ENCODE measurements at regions not wholly inside any gene's neighbourhood (a gene's known extent, or its start where the extent isn't known, plus 50 kb on each side); places are given as distances from the start of the nearest gene placed in this dataset.

DNA sequence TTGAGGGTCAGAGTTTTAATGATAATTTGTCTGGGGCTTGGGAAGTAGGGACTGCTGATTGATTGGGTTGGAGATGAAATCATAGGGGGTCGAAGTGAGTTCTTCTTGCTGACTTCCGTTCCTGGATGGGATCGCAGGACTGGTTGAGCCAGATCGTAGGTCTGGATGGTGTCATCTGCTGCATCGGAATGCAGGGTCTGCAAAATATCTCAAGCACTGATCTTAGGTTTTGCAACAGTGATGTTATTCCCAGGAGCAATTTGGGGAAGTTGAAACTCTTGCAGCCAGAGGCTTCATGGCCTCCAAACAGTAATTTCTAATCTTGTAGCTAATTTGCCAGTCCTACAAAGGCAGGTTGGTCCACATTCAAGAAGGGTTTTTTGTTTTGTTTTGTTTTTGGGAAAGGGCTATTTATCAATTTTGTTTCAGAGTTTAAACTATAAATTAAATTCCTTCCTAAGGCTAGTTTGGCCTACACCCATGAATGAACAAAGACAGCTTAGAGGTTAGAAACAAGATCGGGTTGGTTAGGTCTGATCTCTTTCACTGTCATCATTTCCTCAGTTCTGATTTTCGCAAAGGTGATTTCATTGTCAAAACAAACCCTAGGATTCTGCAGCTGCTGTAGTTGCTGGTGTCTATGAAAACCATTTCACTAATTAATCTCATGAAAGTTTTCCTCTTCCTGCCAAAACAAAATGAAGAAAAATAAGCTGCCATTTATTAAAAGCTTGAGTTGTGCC lies 388.0 kb downstream of the TMEM232 start:
- 56 to 78% methylated on average over 7 of the region's 7 CpGs for WGBS, 2 donors
- TF ChIP-seq EP300 (IDR thresholded peaks at IDR 0.05): no peak
- TF ChIP-seq, protein P1, sequence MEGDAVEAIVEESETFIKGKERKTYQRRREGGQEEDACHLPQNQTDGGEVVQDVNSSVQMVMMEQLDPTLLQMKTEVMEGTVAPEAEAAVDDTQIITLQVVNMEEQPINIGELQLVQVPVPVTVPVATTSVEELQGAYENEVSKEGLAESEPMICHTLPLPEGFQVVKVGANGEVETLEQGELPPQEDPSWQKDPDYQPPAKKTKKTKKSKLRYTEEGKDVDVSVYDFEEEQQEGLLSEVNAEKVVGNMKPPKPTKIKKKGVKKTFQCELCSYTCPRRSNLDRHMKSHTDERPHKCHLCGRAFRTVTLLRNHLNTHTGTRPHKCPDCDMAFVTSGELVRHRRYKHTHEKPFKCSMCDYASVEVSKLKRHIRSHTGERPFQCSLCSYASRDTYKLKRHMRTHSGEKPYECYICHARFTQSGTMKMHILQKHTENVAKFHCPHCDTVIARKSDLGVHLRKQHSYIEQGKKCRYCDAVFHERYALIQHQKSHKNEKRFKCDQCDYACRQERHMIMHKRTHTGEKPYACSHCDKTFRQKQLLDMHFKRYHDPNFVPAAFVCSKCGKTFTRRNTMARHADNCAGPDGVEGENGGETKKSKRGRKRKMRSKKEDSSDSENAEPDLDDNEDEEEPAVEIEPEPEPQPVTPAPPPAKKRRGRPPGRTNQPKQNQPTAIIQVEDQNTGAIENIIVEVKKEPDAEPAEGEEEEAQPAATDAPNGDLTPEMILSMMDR (IDR thresholded peaks at IDR 0.05): no peak
- no peak for TF ChIP-seq POLR2A (IDR thresholded peaks at IDR 0.05)
- no peak for TF ChIP-seq POLR2AphosphoS5 (IDR thresholded peaks at IDR 0.05)
- H3K9me3 ChIP-seq: no peaks in the 10 kb centered on the region
- no peaks in the 10 kb centered on the region for H3K4me1 ChIP-seq
- no peak overlapping the region for H3K27ac ChIP-seq
- ATAC-seq (ENCODE audit: low FRiP score in 2 of 2): no peak
- no peaks in the 10 kb centered on the region for H3K36me3 ChIP-seq
- H3K4me3 ChIP-seq: no peak overlapping the region
- no peak for DNase-seq
- H3K27me3 ChIP-seq: no peaks in the 10 kb centered on the region

DNA sequence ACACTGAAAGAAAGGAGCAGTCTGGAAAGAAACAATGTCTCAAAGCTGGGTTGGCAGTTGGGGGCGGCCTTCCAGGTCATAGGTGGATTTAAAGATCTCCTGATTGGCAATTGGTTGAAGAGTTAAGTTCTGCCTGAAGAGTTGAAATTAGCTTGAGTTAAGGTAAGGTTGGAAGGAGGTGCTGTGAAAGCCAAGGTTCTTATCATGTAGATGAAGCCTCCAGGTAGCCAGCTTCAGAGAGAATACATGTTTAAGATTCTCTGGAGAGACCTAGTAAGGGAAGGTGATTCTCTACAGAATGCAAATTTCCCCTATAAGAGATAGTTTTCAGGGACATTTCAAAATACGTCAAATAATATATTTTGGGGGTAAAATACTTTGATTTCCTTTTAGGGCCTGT lies 387.1 kb downstream of the TMEM232 start:
- no peaks in the 10 kb centered on the region for H3K36me3 ChIP-seq

DNA sequence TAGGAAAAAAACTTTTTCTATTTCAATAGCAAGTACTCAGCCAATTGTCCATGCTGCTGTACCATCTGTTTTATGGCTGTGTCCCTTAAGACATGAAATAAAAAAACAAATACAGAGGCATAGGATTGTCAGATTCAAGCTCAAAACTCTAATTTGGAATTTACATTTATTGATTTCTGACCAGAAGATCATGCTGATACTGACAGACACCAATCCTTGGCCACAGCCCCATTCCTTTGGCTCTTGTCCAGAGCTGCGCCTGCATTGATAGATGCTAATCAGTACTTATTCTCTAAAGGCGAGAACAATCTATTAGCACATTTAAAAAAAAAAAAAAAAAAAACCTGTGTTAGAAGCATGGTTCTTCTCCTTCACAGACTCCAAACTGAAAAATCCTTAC lies 384.6 kb downstream of the TMEM232 start:
- Histone ChIP-seq H3K9me3 (no peaks in the 10 kb centered on the region), H3K27me3 (no peaks in the 10 kb centered on the region), H3K4me3 (no peak overlapping the region), H3K27ac (no peak overlapping the region), H3K4me1 (no peaks in the 10 kb centered on the region), H3K36me3 (no peaks in the 10 kb centered on the region)
- WGBS, 2 donors: 73% methylated on average over 2 of the region's 2 CpGs
- no peak for ATAC-seq (ENCODE audit: low FRiP score in 2 of 2)
- no peak for DNase-seq
- no peak for TF ChIP-seq EP300 (IDR thresholded peaks at IDR 0.05)
- no peak for TF ChIP-seq POLR2AphosphoS5 (IDR thresholded peaks at IDR 0.05)
- TF ChIP-seq, protein P1 (IDR thresholded peaks at IDR 0.05): no peak
- TF ChIP-seq POLR2A (IDR thresholded peaks at IDR 0.05): no peak

More for the DNA sequence above, 387.1 kb downstream of the TMEM232 start:
- WGBS, 2 donors: 95 to 98% methylated on average over 2 of the region's 2 CpGs
- Histone ChIP-seq H3K27me3 (no peaks in the 10 kb centered on the region), H3K9me3 (no peaks in the 10 kb centered on the region), H3K27ac (no peak overlapping the region), H3K4me3 (no peak overlapping the region), H3K4me1 (no peaks in the 10 kb centered on the region)
- DNase-seq (no peak), ATAC-seq (ENCODE audit: low FRiP score in 2 of 2) (no peak)
- TF ChIP-seq POLR2AphosphoS5 (IDR thresholded peaks at IDR 0.05) (no peak), POLR2A (IDR thresholded peaks at IDR 0.05) (no peak), EP300 (IDR thresholded peaks at IDR 0.05) (no peak)
- TF ChIP-seq, protein P1 (IDR thresholded peaks at IDR 0.05): no peak

DNA sequence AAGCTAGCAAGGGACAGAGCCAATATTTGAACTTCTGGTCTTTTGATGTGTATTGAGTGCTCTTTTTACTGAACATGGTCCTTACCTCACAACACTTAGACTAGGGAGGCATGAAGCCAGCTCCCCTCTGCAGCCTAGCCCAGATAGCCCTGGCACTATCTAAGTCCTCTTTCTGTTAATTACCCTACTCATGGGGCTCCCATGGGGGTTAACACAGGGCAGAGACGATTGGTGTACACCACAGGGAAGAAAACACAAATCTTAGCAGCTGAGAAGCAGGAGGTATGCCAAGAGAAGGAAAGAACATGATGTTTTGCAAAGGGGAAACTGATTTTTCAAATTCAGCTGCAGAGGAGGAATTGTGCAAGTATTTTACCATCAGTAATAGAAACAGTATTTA lies 383.8 kb downstream of the TMEM232 start:
- no peaks in the 10 kb centered on the region for H3K9me3 ChIP-seq
- 5 to 27% methylated on average over 1 of the region's 1 CpG for WGBS, 2 donors
- ATAC-seq (ENCODE audit: low FRiP score in 2 of 2) (no peak), DNase-seq (no peak)
- TF ChIP-seq POLR2A (IDR thresholded peaks at IDR 0.05) (no peak), EP300 (IDR thresholded peaks at IDR 0.05) (no peak), POLR2AphosphoS5 (IDR thresholded peaks at IDR 0.05) (no peak)
- TF ChIP-seq, protein P1 (IDR thresholded peaks at IDR 0.05): no peak
- H3K27me3 ChIP-seq: no peaks in the 10 kb centered on the region
- H3K4me1 ChIP-seq: no peaks in the 10 kb centered on the region
- no peaks in the 10 kb centered on the region for H3K36me3 ChIP-seq
- H3K27ac ChIP-seq: peak overlapping the region in 2 of 4 donors; percentile 4 to 35
- H3K4me3 ChIP-seq: no peak overlapping the region

DNA sequence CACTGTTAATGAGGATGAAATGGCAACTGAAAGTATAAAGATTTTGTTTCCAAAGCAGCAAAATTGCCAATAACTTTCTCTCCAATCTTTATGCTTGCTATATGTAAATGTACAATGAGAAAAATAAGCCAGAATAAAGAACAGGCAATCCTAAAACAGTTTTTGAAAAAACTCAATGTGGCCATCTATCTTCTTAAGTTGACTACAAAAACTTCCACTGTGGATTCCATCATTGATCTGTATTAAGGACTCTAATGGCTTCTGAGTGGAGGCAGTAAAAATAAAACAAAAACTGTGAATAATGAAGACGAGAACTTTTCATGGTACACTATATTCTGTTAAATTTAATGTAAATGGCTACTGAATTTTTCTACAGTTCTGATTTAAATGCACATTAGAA lies 382.9 kb downstream of the TMEM232 start:
- no peaks in the 10 kb centered on the region for H3K4me1 ChIP-seq
- DNase-seq (no peak), ATAC-seq (ENCODE audit: low FRiP score in 2 of 2) (no peak)
- H3K9me3 ChIP-seq: no peaks in the 10 kb centered on the region
- TF ChIP-seq POLR2A (IDR thresholded peaks at IDR 0.05): no peak
- no peak for TF ChIP-seq POLR2AphosphoS5 (IDR thresholded peaks at IDR 0.05)
- TF ChIP-seq, protein P1 (IDR thresholded peaks at IDR 0.05): no peak
- no peak for TF ChIP-seq EP300 (IDR thresholded peaks at IDR 0.05)
- H3K27me3 ChIP-seq: no peaks in the 10 kb centered on the region
- no peak overlapping the region for H3K4me3 ChIP-seq
- no peaks in the 10 kb centered on the region for H3K36me3 ChIP-seq
- H3K27ac ChIP-seq: no peak overlapping the region
- 92 to 100% methylated on average over 1 of the region's 1 CpG for WGBS, 2 donors
